GM23338 (cell line): ENCODE measurements at regions not wholly inside any gene's neighbourhood (a gene's known extent, or its start where the extent isn't known, plus 50 kb on each side); places are given as distances from the start of the nearest gene placed in this dataset.

Experiments
- ATAC-seq: fragments of 200-7000 bp; cut with Tn5 transposase; 3 replicates; pipeline ENCODE4 v1.9.1; 2020
- DNase-seq: peaks from one replicate; pipeline ENCODE4 v3.0.0-alpha.2; 2015; ENCODE audit warnings: low spot score
- H2AFZ ChIP-seq: fragments of 200-600 bp; sonication (generic); 2 replicates; pipeline ENCODE4 v1.8.0; 2016; ENCODE audit warnings: antibody characterized with exemption, mild to moderate bottlenecking, moderate library complexity
- H3F3A ChIP-seq: fragments of 200-600 bp; sonication (generic); replicated peaks from 2 replicates; pipeline ENCODE4 v1.8.0; 2017; ENCODE audit warnings: antibody characterized with exemption, mixed run types, low read depth
- H3K27ac ChIP-seq: fragments of 200-600 bp; sonication (generic); 2 replicates; pipeline ENCODE4 v1.6.1; 2016; ENCODE audit warnings: low read depth
- H3K27me3 ChIP-seq: fragments of 200-600 bp; sonication (generic); 2 replicates; pipeline ENCODE4 v1.8.0; 2016; ENCODE audit warnings: mild to moderate bottlenecking, mixed run types, moderate library complexity; ENCODE audit not compliant: insufficient read depth
- H3K36me3 ChIP-seq: fragments of 200-600 bp; sonication (generic); 2 replicates; pipeline ENCODE4 v1.8.0; 2016; ENCODE audit warnings: mild to moderate bottlenecking; ENCODE audit not compliant: insufficient read depth
- H3K4me1 ChIP-seq: fragments of 200-600 bp; sonication (generic); 2 replicates; pipeline ENCODE4 v1.8.0; 2016; ENCODE audit warnings: mild to moderate bottlenecking, moderate library complexity; ENCODE audit not compliant: insufficient read depth
- H3K4me2 ChIP-seq: fragments of 200-600 bp; sonication (generic); 2 replicates; pipeline ENCODE4 v1.7.1; 2017; ENCODE audit warnings: mixed run types
- H3K4me3 ChIP-seq: fragments of 200-600 bp; sonication (generic); 2 replicates; pipeline ENCODE4 v1.6.1; 2016; ENCODE audit warnings: mixed run types
- H3K79me2 ChIP-seq: fragments of 200-600 bp; sonication (generic); replicated peaks from 2 replicates; pipeline ENCODE4 v1.8.0; 2017; ENCODE audit warnings: mild to moderate bottlenecking; ENCODE audit not compliant: insufficient read depth
- H3K9me2 ChIP-seq: fragments of 200-600 bp; sonication (generic); 2 replicates; pipeline ENCODE4 v1.8.0; 2017; ENCODE audit not compliant: insufficient read depth
- H4K20me1 ChIP-seq: fragments of 200-600 bp; sonication (generic); replicated peaks from 2 replicates; pipeline ENCODE4 v1.8.0; 2017; ENCODE audit warnings: mild to moderate bottlenecking; ENCODE audit not compliant: insufficient read depth
- H3K27ac Mint-ChIP-seq: 2 replicates; pipeline ENCODE4 v1.8.0; 2020; ENCODE audit warnings: inconsistent platforms, mild to moderate bottlenecking, moderate library complexity, mixed read lengths
- H3K27me3 Mint-ChIP-seq: 3 replicates; pipeline ENCODE4 v1.8.0; 2022; ENCODE audit warnings: low read depth, mild to moderate bottlenecking, moderate library complexity, mixed read lengths, inconsistent platforms; ENCODE audit not compliant: insufficient read depth, poor library complexity
- H3K36me3 Mint-ChIP-seq: 3 replicates; pipeline ENCODE4 v1.8.0; 2021; ENCODE audit warnings: low read depth, mild to moderate bottlenecking, inconsistent platforms, moderate library complexity, mixed read lengths
- H3K4me1 Mint-ChIP-seq: 3 replicates; pipeline ENCODE4 v1.8.0; 2020; ENCODE audit warnings: mild to moderate bottlenecking, inconsistent platforms, mixed read lengths
- H3K4me3 Mint-ChIP-seq: 3 replicates; pipeline ENCODE4 v1.8.0; 2021; ENCODE audit warnings: moderate library complexity, mild to moderate bottlenecking, inconsistent platforms, mixed read lengths
- H3K9me3 Mint-ChIP-seq: 3 replicates; pipeline ENCODE4 v1.8.0; 2020; ENCODE audit warnings: moderate library complexity, mild to moderate bottlenecking, inconsistent platforms, mixed read lengths
- CREB1 ChIP-seq: fragments of 250-450 bp; sonication (Bioruptor Pico); IDR thresholded peaks from 2 replicates; pipeline ENCODE4 v1.5.0; 2020; ENCODE audit warnings: low read depth, mild to moderate bottlenecking, moderate library complexity
- CTCF ChIP-seq, 2 experiments: fragments of 200-600 bp in 1 of 2; sonication (generic) in 1 of 2; conservative IDR thresholded peaks; 2 replicates each; pipeline versions ENCODE4 v1.5.1 to v1.6.1; 2016 to 2017; ENCODE audit warnings: antibody characterized with exemption in 2 of 2, low read depth in 2 of 2, mild to moderate bottlenecking in 2 of 2, moderate library complexity in 1 of 2
- NANOG ChIP-seq: IDR thresholded peaks from 2 replicates; pipeline ENCODE4 v1.6.1; 2016; ENCODE audit warnings: antibody characterized with exemption, borderline replicate concordance
- POLR2AphosphoS5 ChIP-seq: IDR thresholded peaks from 2 replicates; pipeline ENCODE4 v1.6.1; 2016; ENCODE audit warnings: antibody characterized with exemption, low read depth
- STAT1 ChIP-seq: IDR thresholded peaks from one replicate; pipeline ENCODE4 v1.6.1; 2016; ENCODE audit warnings: antibody characterized with exemption; ENCODE audit not compliant: unreplicated experiment
- ZNF331 ChIP-seq: fragments of 250-450 bp; sonication (Bioruptor Pico); IDR thresholded peaks from 2 replicates; pipeline ENCODE4 v1.5.0; 2020; ENCODE audit warnings: low read depth, mild to moderate bottlenecking, moderate library complexity
- TF ChIP-seq, protein P1 (sequence below): IDR thresholded peaks from one replicate; pipeline ENCODE4 v1.6.1; 2018; ENCODE audit warnings: antibody characterized with exemption; ENCODE audit not compliant: unreplicated experiment
- TF ChIP-seq, protein P2 (sequence below): IDR thresholded peaks from 2 replicates; pipeline ENCODE4 v1.6.1; 2016; ENCODE audit warnings: antibody characterized with exemption

GRCh38 chr4:79574741-79575451, 166.9 kb upstream of the GK2 start:
- H3K36me3 Mint-ChIP-seq, result no peaks in the 10 kb centered on the region
- no peaks in the 10 kb centered on the region for H3K79me2 ChIP-seq
- H3F3A ChIP-seq, result no peaks in the 10 kb centered on the region

More at GRCh38 chr4:79574741-79575451, 166.9 kb upstream of the GK2 start:
- DNase-seq, result no peak
- no peaks in the 10 kb centered on the region for H3K36me3 ChIP-seq
- no peak for TF ChIP-seq STAT1
- TF ChIP-seq, protein P1, sequence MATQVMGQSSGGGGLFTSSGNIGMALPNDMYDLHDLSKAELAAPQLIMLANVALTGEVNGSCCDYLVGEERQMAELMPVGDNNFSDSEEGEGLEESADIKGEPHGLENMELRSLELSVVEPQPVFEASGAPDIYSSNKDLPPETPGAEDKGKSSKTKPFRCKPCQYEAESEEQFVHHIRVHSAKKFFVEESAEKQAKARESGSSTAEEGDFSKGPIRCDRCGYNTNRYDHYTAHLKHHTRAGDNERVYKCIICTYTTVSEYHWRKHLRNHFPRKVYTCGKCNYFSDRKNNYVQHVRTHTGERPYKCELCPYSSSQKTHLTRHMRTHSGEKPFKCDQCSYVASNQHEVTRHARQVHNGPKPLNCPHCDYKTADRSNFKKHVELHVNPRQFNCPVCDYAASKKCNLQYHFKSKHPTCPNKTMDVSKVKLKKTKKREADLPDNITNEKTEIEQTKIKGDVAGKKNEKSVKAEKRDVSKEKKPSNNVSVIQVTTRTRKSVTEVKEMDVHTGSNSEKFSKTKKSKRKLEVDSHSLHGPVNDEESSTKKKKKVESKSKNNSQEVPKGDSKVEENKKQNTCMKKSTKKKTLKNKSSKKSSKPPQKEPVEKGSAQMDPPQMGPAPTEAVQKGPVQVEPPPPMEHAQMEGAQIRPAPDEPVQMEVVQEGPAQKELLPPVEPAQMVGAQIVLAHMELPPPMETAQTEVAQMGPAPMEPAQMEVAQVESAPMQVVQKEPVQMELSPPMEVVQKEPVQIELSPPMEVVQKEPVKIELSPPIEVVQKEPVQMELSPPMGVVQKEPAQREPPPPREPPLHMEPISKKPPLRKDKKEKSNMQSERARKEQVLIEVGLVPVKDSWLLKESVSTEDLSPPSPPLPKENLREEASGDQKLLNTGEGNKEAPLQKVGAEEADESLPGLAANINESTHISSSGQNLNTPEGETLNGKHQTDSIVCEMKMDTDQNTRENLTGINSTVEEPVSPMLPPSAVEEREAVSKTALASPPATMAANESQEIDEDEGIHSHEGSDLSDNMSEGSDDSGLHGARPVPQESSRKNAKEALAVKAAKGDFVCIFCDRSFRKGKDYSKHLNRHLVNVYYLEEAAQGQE, result no peak
- TF ChIP-seq, protein P2, sequence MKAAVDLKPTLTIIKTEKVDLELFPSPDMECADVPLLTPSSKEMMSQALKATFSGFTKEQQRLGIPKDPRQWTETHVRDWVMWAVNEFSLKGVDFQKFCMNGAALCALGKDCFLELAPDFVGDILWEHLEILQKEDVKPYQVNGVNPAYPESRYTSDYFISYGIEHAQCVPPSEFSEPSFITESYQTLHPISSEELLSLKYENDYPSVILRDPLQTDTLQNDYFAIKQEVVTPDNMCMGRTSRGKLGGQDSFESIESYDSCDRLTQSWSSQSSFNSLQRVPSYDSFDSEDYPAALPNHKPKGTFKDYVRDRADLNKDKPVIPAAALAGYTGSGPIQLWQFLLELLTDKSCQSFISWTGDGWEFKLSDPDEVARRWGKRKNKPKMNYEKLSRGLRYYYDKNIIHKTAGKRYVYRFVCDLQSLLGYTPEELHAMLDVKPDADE, result no peak
- no peak for TF ChIP-seq CTCF (conservative IDR thresholded peaks at IDR 0.05; ENCODE audit: low read depth in 2 of 2)
- no peak for TF ChIP-seq NANOG
- TF ChIP-seq CREB1 (CRISPR knock-in tag), result no peak
- TF ChIP-seq POLR2AphosphoS5, result no peak
- TF ChIP-seq ZNF331 (CRISPR knock-in tag), result no peak
- no peaks in the 10 kb centered on the region for H4K20me1 ChIP-seq
- no peak overlapping the region for H3K27ac ChIP-seq
- no peaks in the 10 kb centered on the region for H3K27me3 ChIP-seq
- no peak for ATAC-seq
- Mint-ChIP-seq H3K4me1 (peaks cover 18% of the 10 kb centered on the region; the same call in 2 of the 3 replicates), H3K9me3 (no peaks in the 10 kb centered on the region), H3K27me3 (no peaks in the 10 kb centered on the region), H3K27ac (no peak overlapping the region), H3K4me3 (no peak overlapping the region)
- no peak overlapping the region for H3K4me3 ChIP-seq
- no peaks in the 10 kb centered on the region for H3K9me2 ChIP-seq
- peaks cover 23% of the 10 kb centered on the region for H3K4me1 ChIP-seq
- peak overlapping the region; percentile 64; the same call in 1 of the 2 replicates for H2AFZ ChIP-seq
- H3K4me2 ChIP-seq, result no peak overlapping the region
